Inflammatory macrophage treated with lipopolysaccharide for 4 hours (primary cell): ENCODE measurements at regions not wholly inside any gene's neighbourhood (a gene's known extent, or its start where the extent isn't known, plus 50 kb on each side); places are given as distances from the start of the nearest gene placed in this dataset.
A peak's percentile ranks its signal among the peaks of the same experiment; 100 is the strongest.
"Not testable (repeated sequence)": the region's sequence is repeated elsewhere in the genome, so short reads cannot be mapped to it uniquely, and the experiment has no call there.

Experiments
- DNase-seq: peaks from one replicate; pipeline ENCODE4 v3.0.0-alpha.2; 2020

GRCh38 chrX:45445745-45446412 is 245.2 kb upstream of the DIPK2B start:
- DNase-seq: peak; percentile 84

- no peak for DNase-seq
These were observed 236.5 kb upstream of the DIPK2B start for GRCh38 chrX:45437186-45437585.

- no peak for DNase-seq
These were observed 234.8 kb upstream of the DIPK2B start for GRCh38 chrX:45435481-45435880.

GRCh38 chrX:45434231-45434630 is 233.6 kb upstream of the DIPK2B start:
- DNase-seq: no peak

- no peak for DNase-seq
These were observed 228.2 kb upstream of the DIPK2B start for GRCh38 chrX:45428831-45429230.

- no peak for DNase-seq
These were observed 223.7 kb upstream of the DIPK2B start for GRCh38 chrX:45424326-45424725.

- DNase-seq: no peak
These were observed 221.7 kb upstream of the DIPK2B start for GRCh38 chrX:45422216-45422925.

- no peak for DNase-seq
These were observed 221.1 kb upstream of the DIPK2B start for GRCh38 chrX:45421806-45422205.

- DNase-seq: no peak
These were observed 203.5 kb upstream of the DIPK2B start for GRCh38 chrX:45404206-45404605.

GRCh38 chrX:45401923-45402322 is 201.2 kb upstream of the DIPK2B start:
- DNase-seq: no peak

GRCh38 chrX:45400951-45401725 is 200.5 kb upstream of the DIPK2B start:
- not testable (repeated sequence) for DNase-seq

- DNase-seq: no peak
These were observed 199.5 kb upstream of the DIPK2B start for GRCh38 chrX:45400027-45400779.

GRCh38 chrX:45385757-45386156 is 185.1 kb upstream of the DIPK2B start:
- no peak for DNase-seq

GRCh38 chrX:45381841-45382240 is 181.2 kb upstream of the DIPK2B start:
- DNase-seq: no peak

- DNase-seq: no peak
These were observed 180.7 kb upstream of the DIPK2B start for GRCh38 chrX:45381366-45381765.

- no peak for DNase-seq
These were observed 178.6 kb upstream of the DIPK2B start for GRCh38 chrX:45379236-45379635.

- no peak for DNase-seq
These were observed 171.5 kb upstream of the DIPK2B start for GRCh38 chrX:45372151-45372550.

GRCh38 chrX:45368705-45369104 is 168.0 kb upstream of the DIPK2B start:
- DNase-seq: no peak

GRCh38 chrX:45363596-45363995 is 162.9 kb upstream of the DIPK2B start:
- DNase-seq: no peak

- no peak for DNase-seq
These were observed 159.9 kb upstream of the DIPK2B start for GRCh38 chrX:45360571-45360970.

GRCh38 chrX:45358392-45358791 is 157.7 kb upstream of the DIPK2B start:
- no peak for DNase-seq

- DNase-seq: no peak
These were observed 152.8 kb upstream of the DIPK2B start for GRCh38 chrX:45353456-45353855.

- no peak for DNase-seq
These were observed 151.9 kb upstream of the DIPK2B start for GRCh38 chrX:45352611-45353010.
